HUES64 (cell line): ENCODE measurements at regions not wholly inside any gene's neighbourhood (a gene's known extent, or its start where the extent isn't known, plus 50 kb on each side); places are given as distances from the start of the nearest gene placed in this dataset.

Experiments
- H3K27ac ChIP-seq: 2 replicates; pipeline ENCODE4 v1.7.0; 2013; ENCODE audit warnings: low read depth, low read length, inconsistent platforms
- H3K27me3 ChIP-seq: 2 replicates; pipeline ENCODE4 v1.6.1; 2013; ENCODE audit warnings: mild to moderate bottlenecking, low read length; ENCODE audit not compliant: insufficient read depth
- H3K36me3 ChIP-seq: 2 replicates; pipeline ENCODE4 v1.6.1; 2013; ENCODE audit warnings: mild to moderate bottlenecking, low read length; ENCODE audit not compliant: insufficient read depth
- H3K4me1 ChIP-seq: 2 replicates; pipeline ENCODE4 v1.6.1; 2013; ENCODE audit warnings: mild to moderate bottlenecking, low read length, moderate library complexity; ENCODE audit not compliant: insufficient read depth
- H3K4me3 ChIP-seq: 2 replicates; pipeline ENCODE4 v1.5.1; 2013; ENCODE audit warnings: mild to moderate bottlenecking, low read length, moderate library complexity
- H3K9ac ChIP-seq: 2 replicates; pipeline ENCODE4 v1.6.1; 2013; ENCODE audit warnings: mild to moderate bottlenecking, low read depth, low read length
- H3K9me3 ChIP-seq: 2 replicates; pipeline ENCODE4 v1.6.1; 2013; ENCODE audit warnings: low read depth, low read length; ENCODE audit not compliant: insufficient read depth
- WGBS: fragments of 150-250, 120-280 bp; methylation state at CpG from one replicate; pipeline ENCODE4 v1.1.7; 2013; ENCODE audit warnings: missing lambda C conversion rate; 5-methylcytosine and 5-hydroxymethylcytosine counted together

DNA sequence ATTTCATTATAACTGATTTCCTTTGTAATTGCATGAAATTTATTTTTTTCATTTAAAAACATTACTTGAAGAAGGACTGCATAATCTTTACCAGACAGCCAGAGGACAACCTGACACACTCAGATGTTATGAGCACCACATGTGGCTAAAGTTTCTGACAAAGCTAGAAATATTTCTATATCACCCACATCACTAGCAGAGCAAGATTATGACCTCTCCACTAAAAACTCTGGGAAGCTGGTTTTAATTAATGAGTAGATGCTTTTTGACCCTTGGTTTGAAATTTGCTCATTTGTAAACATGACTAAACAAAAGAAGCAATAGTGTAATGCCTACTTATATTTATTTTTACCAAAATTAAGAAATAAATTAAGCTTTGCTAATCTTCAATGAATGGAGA lies 661.5 kb upstream of the EPHA5 start:
- Histone ChIP-seq H3K9me3 (no peaks in the 10 kb centered on the region), H3K4me3 (no peak overlapping the region), H3K36me3 (no peaks in the 10 kb centered on the region), H3K4me1 (no peaks in the 10 kb centered on the region), H3K27ac (no peak overlapping the region), H3K27me3 (no peaks in the 10 kb centered on the region), H3K9ac (no peak overlapping the region)

DNA sequence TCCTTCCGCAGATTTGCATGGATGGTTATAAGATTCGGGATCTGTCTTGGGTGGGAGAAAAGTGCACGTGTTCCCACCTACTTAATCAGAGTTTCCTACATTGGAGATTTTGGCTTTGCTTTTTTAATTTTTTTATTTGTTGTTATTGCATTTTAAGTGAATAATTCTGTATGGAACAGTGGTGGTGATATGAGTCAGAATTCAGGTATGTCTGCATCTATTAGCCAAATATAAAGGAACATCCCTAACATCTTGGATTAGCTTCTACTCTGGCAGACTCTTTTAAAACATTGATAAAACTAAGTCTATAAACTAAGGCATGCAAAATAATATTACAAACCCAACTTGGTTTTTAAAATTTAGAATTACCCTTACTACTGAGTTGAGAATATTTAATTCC lies 659.8 kb upstream of the EPHA5 start:
- Histone ChIP-seq H3K9me3 (no peaks in the 10 kb centered on the region), H3K27ac (no peak overlapping the region), H3K9ac (no peak overlapping the region), H3K36me3 (no peaks in the 10 kb centered on the region), H3K4me1 (no peaks in the 10 kb centered on the region), H3K4me3 (no peak overlapping the region), H3K27me3 (no peaks in the 10 kb centered on the region)
- WGBS = 100% methylated on average over 2 of the region's 3 CpGs

GRCh38 chr4:66328803-66329574 lies 658.7 kb upstream of the EPHA5 start:
- WGBS = 80% methylated on average over 3 of the region's 5 CpGs
- Histone ChIP-seq H3K4me1 (no peaks in the 10 kb centered on the region), H3K4me3 (no peak overlapping the region), H3K9ac (no peak overlapping the region), H3K27me3 (no peaks in the 10 kb centered on the region), H3K9me3 (no peaks in the 10 kb centered on the region), H3K27ac (no peak overlapping the region), H3K36me3 (no peaks in the 10 kb centered on the region)

DNA sequence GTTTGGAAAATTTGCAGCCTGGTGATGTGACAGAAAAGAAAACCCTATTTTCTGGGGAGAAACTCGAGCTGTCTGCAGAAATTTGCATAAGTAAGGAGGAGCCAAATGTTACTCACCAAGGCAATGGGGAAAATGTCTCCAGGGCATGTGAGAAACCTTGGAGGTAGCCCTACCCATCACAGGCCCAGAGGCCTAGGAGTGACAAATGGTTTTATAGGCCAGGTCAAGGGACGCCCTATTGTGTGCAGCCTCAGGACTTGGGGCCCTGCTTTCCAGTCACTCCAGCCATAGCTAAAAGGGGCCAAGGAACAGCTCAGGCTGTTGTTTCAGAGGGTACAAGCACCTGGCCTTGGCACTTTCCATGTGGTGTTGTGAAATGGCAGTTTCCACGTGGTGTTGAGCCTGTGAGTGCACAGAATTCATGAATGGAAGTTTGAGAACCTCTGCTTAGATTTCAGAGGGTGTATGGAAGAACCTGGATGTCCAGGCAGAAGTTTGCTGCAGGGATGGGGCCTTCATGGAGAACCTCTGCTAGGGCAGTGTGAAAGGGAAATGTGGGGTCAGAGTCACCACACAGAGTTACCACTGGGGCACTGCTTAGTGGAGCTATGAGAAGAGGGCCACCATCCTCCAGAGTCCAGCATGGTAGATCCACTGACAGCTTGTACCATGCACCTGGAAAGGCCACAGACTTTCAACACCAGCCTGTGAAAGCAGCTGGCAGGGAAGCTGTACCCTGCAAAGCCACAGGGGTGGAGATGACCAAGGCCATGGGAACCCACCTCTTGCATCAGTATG lies 637.6 kb upstream of the EPHA5 start:
- H3K4me1 ChIP-seq = no peaks in the 10 kb centered on the region
- H3K9ac ChIP-seq = no peak overlapping the region
- peaks cover 20% of the 10 kb centered on the region for H3K9me3 ChIP-seq
- H3K4me3 ChIP-seq = no peak overlapping the region
- no peak overlapping the region for H3K27ac ChIP-seq
- H3K27me3 ChIP-seq = no peaks in the 10 kb centered on the region
- 88% methylated on average over 3 of the region's 3 CpGs for WGBS
- no peaks in the 10 kb centered on the region for H3K36me3 ChIP-seq

DNA sequence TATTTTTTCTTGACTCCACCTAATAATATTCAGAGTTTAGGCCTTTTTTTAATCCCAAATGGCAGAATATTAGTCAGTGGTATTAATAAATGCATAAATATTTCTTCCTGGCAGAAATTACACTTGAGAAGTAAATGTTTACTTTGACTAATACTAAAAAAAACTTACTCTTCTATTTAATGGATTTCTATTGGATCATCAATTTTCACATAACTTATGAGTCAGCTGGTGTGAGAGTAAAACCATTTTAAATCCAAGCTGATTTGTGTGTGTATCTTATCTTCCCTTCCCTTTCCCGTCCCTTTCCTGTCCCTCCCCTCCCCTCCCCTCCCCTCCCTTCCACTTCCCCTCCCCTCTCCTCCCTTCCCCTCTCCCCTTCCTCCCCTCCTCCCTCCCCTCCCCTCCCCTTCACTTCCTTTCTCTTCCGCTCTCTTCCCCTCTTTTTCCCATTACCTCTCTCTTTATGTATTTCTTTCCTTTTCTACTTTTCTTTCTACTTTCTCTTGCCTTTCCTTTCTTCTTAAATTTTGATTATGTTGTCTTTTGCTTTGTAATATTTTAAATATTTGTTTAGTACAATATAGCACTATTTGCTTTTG lies 630.1 kb upstream of the EPHA5 start:
- Histone ChIP-seq H3K36me3 (no peaks in the 10 kb centered on the region), H3K4me1 (no peaks in the 10 kb centered on the region), H3K4me3 (no peak overlapping the region), H3K27me3 (no peaks in the 10 kb centered on the region), H3K9ac (no peak overlapping the region), H3K9me3 (no peaks in the 10 kb centered on the region), H3K27ac (no peak overlapping the region)
- 92% methylated on average over 1 of the region's 2 CpGs for WGBS

GRCh38 chr4:66298569-66298968 lies 628.3 kb upstream of the EPHA5 start:
- WGBS = no CpG with 5 or more reads among the region's 1 CpG
- Histone ChIP-seq H3K36me3 (no peaks in the 10 kb centered on the region), H3K4me1 (peaks cover 8% of the 10 kb centered on the region; the same call in 1 of the 2 replicates), H3K9ac (no peak overlapping the region), H3K27ac (no peak overlapping the region), H3K9me3 (no peaks in the 10 kb centered on the region), H3K4me3 (no peak overlapping the region), H3K27me3 (no peaks in the 10 kb centered on the region)

DNA sequence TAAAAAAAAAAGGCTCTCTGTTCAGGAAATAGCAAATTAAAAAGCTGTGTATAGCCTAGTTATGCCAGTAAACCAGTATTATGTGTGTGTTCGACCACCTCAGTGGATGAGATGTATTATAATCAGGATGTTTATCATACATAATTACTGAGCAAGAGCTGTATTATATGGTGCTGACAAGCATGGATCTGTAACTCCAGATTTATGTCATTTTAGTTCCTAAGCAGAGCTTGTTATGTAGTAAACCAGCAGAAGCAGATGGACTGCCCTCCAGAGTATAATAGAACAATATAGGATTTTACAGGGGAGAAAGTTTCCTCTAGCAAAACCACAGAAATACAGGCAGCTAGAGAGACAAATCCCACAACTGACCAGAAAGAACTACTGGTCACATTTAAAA lies 627.4 kb upstream of the EPHA5 start:
- H3K4me3 ChIP-seq = no peak overlapping the region
- 94% methylated on average over 1 of the region's 1 CpG for WGBS
- H3K4me1 ChIP-seq = peaks cover 11% of the 10 kb centered on the region; the same call in 1 of the 2 replicates
- H3K27me3 ChIP-seq = no peaks in the 10 kb centered on the region
- H3K36me3 ChIP-seq = no peaks in the 10 kb centered on the region
- H3K9ac ChIP-seq = no peak overlapping the region
- no peak overlapping the region for H3K27ac ChIP-seq
- H3K9me3 ChIP-seq = no peaks in the 10 kb centered on the region

DNA sequence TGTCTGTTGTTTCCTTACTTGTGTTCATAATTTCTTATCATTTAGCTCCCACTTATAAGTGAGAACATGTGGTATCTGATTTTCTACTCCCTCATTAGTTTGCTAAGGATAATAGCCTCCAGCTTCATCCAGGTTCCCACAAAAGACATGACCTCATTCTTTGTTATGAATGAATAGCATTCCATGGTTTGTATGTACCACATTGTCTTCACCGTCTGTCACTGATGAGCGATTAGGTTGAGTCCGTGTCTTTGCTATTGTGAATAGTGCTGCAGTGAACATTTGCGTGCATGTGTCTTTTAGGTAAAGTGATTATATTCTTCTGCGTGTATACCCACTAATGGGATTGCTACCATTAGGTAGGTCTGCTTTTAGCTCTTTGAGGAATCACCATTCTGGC lies 624.3 kb upstream of the EPHA5 start:
- H3K27ac ChIP-seq = no peak overlapping the region
- no peak overlapping the region for H3K4me3 ChIP-seq
- WGBS = 93% methylated on average over 5 of the region's 5 CpGs
- peaks cover 5% of the 10 kb centered on the region; the same call in 1 of the 2 replicates for H3K9me3 ChIP-seq
- no peak overlapping the region for H3K9ac ChIP-seq
- no peaks in the 10 kb centered on the region for H3K27me3 ChIP-seq
- peaks cover 11% of the 10 kb centered on the region; the same call in 1 of the 2 replicates for H3K4me1 ChIP-seq
- H3K36me3 ChIP-seq = no peaks in the 10 kb centered on the region

DNA sequence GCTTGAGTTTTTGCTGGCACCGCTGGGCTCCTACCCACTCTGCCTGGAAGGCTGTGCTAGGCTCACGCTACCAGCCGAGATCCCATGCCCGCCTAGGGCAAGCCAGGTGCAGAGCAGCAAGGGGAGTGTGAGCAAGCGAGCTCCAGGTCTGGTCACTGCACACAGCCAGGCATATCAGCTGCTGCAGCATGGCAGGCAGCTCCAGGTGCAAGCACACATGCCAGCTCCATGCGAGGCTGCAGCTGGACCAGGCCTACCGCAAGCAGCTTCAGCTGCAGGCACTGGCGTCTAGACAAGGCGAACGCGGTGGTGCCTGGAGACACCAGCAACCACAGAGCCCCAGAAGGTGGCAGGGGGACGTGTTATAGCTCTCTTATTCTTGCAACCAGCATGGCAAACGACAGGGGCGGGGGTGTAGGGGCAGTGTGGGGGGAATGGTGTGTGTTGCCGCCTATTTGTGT lies 614.7 kb upstream of the EPHA5 start:
- Histone ChIP-seq H3K9me3 (no peaks in the 10 kb centered on the region), H3K27ac (no peak overlapping the region), H3K27me3 (no peaks in the 10 kb centered on the region), H3K4me1 (no peaks in the 10 kb centered on the region), H3K36me3 (no peaks in the 10 kb centered on the region), H3K4me3 (no peak overlapping the region), H3K9ac (no peak overlapping the region)
- 97% methylated on average over 15 of the region's 15 CpGs for WGBS

- H3K36me3 ChIP-seq = no peaks in the 10 kb centered on the region
- H3K27me3 ChIP-seq = no peaks in the 10 kb centered on the region
- WGBS = 94% methylated on average over 1 of the region's 1 CpG
- no peaks in the 10 kb centered on the region for H3K9me3 ChIP-seq
- H3K4me3 ChIP-seq = no peak overlapping the region
- no peak overlapping the region for H3K9ac ChIP-seq
- H3K4me1 ChIP-seq = no peaks in the 10 kb centered on the region
- no peak overlapping the region for H3K27ac ChIP-seq
Measured at GRCh38 chr4:66279084-66279483, 608.8 kb upstream of the EPHA5 start.

DNA sequence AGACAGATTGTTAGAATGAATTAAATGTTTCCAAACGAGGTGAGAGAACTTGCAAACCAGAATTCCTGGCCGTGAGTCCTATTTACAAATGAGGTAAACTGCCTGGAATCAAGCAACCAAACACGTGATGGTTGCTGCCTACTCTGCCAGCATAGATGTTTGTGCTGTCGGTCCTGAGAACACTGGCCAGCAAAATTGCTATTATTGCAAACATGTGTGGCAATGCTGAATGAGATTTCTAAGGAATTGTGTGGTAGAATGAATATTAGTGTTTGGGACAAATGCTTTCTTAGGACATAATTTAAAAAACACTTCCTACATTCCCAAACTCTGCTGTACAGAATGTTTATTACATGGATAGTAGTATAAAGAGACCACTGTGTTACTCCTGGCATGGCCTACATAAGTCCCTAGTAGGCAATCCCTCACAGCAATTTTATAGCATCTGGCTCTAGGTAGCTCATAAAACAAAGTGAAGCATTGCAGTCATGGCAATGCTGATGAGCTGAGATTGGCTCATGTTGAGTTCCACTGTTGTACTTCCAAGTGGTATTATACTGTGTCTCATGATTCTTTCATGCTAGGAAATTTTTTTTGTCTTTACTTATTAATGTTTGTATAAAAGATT lies 605.2 kb upstream of the EPHA5 start:
- Histone ChIP-seq H3K4me1 (no peaks in the 10 kb centered on the region), H3K9ac (no peak overlapping the region), H3K27ac (no peak overlapping the region), H3K27me3 (no peaks in the 10 kb centered on the region), H3K36me3 (no peaks in the 10 kb centered on the region), H3K4me3 (no peak overlapping the region), H3K9me3 (no peaks in the 10 kb centered on the region)
- 88% methylated on average over 4 of the region's 4 CpGs for WGBS
